ENCODE measurements at regions not wholly inside any gene's neighbourhood (a gene's known extent, or its start where the extent isn't known, plus 50 kb on each side); places are given as distances from the start of the nearest gene placed in this dataset.

DNA sequence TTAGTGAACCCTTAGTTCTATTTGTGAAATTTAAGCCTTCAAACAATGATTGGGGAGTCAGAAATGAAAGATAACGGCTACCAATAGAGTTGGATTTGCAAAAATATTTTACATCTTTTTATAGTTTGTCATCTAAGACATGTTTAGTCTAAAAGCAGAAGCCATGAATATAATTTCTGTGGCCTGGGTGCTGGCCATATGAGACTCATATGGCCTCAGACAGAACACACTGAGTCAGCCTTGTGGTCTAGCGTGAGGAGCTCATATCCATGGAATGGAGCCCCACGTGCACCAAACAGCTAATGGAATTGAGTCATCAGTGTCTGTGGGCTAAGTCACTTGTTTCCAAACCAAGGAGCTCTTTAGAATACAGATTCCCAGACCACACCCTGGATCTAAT, 240.7 kb upstream of the NREP start:
- no peak for TF ChIP-seq EZH2 (IDR thresholded peaks at IDR 0.05; ENCODE audit: borderline replicate concordance, low read depth, low read length, severe bottlenecking)
- no peak for TF ChIP-seq POLR2A (IDR thresholded peaks at IDR 0.05; ENCODE audit: low read depth, low read length)
- no peak for TF ChIP-seq POLR2AphosphoS5 (IDR thresholded peaks at IDR 0.05; ENCODE audit: insufficient read depth, low read depth, low read length)
- TF ChIP-seq, protein P1, sequence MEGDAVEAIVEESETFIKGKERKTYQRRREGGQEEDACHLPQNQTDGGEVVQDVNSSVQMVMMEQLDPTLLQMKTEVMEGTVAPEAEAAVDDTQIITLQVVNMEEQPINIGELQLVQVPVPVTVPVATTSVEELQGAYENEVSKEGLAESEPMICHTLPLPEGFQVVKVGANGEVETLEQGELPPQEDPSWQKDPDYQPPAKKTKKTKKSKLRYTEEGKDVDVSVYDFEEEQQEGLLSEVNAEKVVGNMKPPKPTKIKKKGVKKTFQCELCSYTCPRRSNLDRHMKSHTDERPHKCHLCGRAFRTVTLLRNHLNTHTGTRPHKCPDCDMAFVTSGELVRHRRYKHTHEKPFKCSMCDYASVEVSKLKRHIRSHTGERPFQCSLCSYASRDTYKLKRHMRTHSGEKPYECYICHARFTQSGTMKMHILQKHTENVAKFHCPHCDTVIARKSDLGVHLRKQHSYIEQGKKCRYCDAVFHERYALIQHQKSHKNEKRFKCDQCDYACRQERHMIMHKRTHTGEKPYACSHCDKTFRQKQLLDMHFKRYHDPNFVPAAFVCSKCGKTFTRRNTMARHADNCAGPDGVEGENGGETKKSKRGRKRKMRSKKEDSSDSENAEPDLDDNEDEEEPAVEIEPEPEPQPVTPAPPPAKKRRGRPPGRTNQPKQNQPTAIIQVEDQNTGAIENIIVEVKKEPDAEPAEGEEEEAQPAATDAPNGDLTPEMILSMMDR (IDR thresholded peaks at IDR 0.05; ENCODE audit: extremely low read depth in 1 of 2, insufficient read depth in 1 of 2, low read depth in 1 of 2, low read length in 2 of 2): no peak
- peak; percentile 8 for TF ChIP-seq FOS (IDR thresholded peaks at IDR 0.05; ENCODE audit: borderline replicate concordance, insufficient read depth, low read length)
